ENCODE measurements at regions not wholly inside any gene's neighbourhood (a gene's known extent, or its start where the extent isn't known, plus 50 kb on each side); places are given as distances from the start of the nearest gene placed in this dataset.

GRCh38 chr6:163814494-163815364 lies 400.2 kb downstream of the QKI start:
- TF ChIP-seq ZFP3 (CRISPR knock-in tag; IDR thresholded peaks at IDR 0.05) (peak; percentile 52; the same call in 1 of the 2 replicates), BACH2 (CRISPR knock-in tag; IDR thresholded peaks at IDR 0.05; ENCODE audit: borderline replicate concordance) (no peak), CSRNP3 (CRISPR knock-in tag; IDR thresholded peaks at IDR 0.05) (no peak), SNAI2 (CRISPR knock-in tag; IDR thresholded peaks at IDR 0.05) (no peak), ISL1 (CRISPR knock-in tag; IDR thresholded peaks at IDR 0.05) (peak; percentile 85), CSDC2 (CRISPR knock-in tag; IDR thresholded peaks at IDR 0.05) (peak; percentile 15; the same call in 1 of the 2 replicates), ZC3H10 (CRISPR knock-in tag; IDR thresholded peaks at IDR 0.05) (no peak), RARB (CRISPR knock-in tag; IDR thresholded peaks at IDR 0.05) (no peak), TSHZ2 (CRISPR knock-in tag; IDR thresholded peaks at IDR 0.05) (0 out of 2 replicates have a peak, but pooled peaks have one; percentile 12), ZFP30 (CRISPR knock-in tag; IDR thresholded peaks at IDR 0.05) (no peak), CREB5 (CRISPR knock-in tag; IDR thresholded peaks at IDR 0.05; ENCODE audit: low read depth) (peak; percentile 75; the same call in 1 of the 2 replicates), ESRRG (CRISPR knock-in tag; IDR thresholded peaks at IDR 0.05) (no peak), PPARA (CRISPR knock-in tag; IDR thresholded peaks at IDR 0.05; ENCODE audit: borderline replicate concordance) (no peak)
- ATAC-seq = peak; percentile 41; the same call in 1 of the 3 replicates

- TF ChIP-seq RARB (CRISPR knock-in tag; IDR thresholded peaks at IDR 0.05) (no peak), TOX (CRISPR knock-in tag; IDR thresholded peaks at IDR 0.05; ENCODE audit: borderline replicate concordance) (no peak), ZNF70 (CRISPR knock-in tag; IDR thresholded peaks at IDR 0.05) (no peak), PPARA (CRISPR knock-in tag; IDR thresholded peaks at IDR 0.05; ENCODE audit: borderline replicate concordance) (no peak), PATZ1 (CRISPR knock-in tag; IDR thresholded peaks at IDR 0.05; ENCODE audit: borderline replicate concordance) (no peak), CSRNP3 (CRISPR knock-in tag; IDR thresholded peaks at IDR 0.05) (no peak), CSDC2 (CRISPR knock-in tag; IDR thresholded peaks at IDR 0.05) (no peak), ISL1 (CRISPR knock-in tag; IDR thresholded peaks at IDR 0.05) (no peak), POU6F1 (CRISPR knock-in tag; IDR thresholded peaks at IDR 0.05; ENCODE audit: borderline replicate concordance, low read depth) (no peak)
- no peak for ATAC-seq
Observed at GRCh38 chr6:163813979-163814493, 399.5 kb downstream of the QKI start.

Measured in SK-N-SH treated with all-trans-retinoic acid at 6 μM for 48 hours (cell line).